ENCODE measurements at regions not wholly inside any gene's neighbourhood (a gene's known extent, or its start where the extent isn't known, plus 50 kb on each side); places are given as distances from the start of the nearest gene placed in this dataset.
A peak's percentile ranks its signal among the peaks of the same experiment; 100 is the strongest.

DNA sequence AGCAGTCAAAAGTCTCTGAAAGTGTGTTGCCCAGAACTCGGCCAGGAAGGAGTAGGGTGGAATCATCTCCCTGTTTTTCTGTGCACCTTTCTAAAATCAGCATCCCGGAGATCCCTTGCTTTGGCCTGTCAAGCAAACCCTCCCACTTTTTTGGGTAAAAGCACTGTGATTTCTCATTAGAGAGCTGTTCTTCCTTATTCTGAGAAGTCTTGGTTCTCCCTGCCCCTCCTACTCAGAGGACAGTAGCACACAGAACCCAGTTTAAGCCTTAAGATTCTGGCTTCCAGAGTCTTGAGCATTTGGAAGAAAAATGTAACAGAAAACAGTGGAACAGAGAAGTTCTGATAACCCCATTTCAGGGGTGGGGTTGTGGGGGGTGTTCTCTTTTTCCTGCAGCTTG is 52.6 kb upstream of the KATNAL1 start:
- DNase-seq = no peak

DNA sequence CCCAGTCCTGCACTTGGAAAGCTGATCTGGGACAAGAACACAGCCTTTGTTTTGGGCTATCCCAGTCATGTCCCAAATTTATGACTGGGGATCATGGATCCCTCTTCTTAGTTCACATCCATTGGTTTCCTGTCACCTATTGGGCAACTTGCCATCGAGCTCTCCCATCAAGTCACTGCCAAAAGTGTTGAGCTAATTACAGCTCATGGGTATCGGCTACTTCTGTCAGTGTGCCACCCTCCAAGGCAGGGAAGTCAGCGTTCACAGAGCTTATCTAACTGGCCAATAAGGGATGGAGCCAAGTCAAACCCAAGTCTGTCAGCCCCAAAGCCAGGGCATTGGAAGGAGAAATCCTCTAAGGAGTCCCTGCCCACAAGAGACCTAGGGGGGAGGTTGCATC is 53.2 kb upstream of the KATNAL1 start:
- DNase-seq = no peak

DNA sequence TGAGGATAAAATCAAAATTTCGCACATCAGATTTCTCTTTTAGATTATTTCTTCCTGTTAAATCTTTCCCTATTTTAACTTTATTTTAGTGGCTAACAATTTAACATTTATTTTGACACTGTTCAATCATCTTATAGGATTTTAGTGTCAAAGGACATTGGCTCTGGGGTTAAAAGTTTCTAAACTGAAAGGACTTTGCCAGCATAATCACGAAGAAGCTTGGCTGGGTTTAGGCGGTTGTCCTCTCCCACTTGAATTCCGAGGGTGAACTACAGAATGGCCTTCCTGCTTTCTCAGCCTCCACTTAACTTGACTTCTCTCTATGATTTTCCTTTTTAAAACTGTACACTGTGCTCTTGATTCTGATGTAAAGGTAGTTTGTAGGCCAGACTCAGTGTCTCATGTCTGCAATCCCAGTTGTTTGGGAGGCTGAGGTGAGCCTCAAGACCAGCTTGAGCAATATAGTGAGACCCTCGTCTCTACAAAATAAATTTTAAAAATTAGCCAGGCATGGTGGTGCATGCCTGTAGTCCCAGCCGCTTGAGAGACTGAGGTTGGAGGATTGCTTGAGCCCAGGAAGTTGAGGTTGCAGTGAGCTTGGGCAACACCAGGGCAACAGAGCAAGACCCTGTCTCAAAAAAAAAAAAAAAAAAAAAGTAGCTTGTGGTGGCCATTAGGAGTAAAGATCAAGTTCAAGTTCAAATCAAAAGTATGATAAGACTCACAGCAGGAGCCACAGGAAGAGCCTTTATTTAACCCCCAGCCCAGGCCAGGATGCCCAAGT is 54.8 kb upstream of the KATNAL1 start:
- no peak for DNase-seq

GRCh38 chr13:30362869-30363268 is 55.5 kb upstream of the KATNAL1 start:
- DNase-seq = no peak

DNA sequence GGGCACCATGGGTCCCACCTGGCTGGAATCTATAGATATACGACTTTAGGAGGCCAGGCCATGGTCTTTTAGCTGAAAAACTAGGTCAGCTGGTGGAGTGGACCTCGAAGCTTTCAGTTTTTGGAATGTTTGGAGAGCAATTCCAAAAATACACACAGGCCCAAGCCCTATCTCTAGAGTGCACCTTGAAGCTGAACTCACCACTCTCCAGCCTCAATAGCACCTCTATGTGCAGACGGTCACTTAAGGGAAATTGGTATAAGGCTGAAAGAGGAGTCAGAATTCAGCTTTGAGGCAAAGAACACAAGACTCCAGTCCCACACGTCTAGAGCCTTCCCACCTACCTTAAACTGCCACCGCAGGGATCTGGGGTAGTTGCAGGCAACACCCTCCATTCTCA is 56.4 kb upstream of the KATNAL1 start:
- no peak for DNase-seq

GRCh38 chr13:30364133-30364532 is 56.8 kb upstream of the KATNAL1 start:
- no peak for DNase-seq

DNA sequence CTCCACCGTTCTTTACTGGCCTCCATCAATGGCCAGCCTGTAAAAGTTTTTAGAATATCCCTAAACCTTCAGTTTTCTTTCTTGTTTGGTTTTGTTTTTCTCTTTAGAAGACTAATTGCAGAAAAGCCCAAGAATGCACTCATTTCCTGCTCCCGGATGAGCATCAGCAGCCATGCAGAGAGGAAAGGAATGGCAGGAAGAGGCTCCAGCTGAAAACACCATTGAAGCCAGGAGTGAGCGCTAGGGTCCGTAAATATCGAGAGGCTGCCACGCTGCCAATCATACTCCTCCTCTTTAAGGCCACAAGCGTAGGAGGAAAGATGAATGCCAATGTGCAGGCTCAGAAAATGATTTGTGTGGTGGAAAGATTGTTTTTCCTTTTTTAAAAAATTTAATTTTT is 57.4 kb upstream of the UBE2L5 start:
- DNase-seq = no peak

DNA sequence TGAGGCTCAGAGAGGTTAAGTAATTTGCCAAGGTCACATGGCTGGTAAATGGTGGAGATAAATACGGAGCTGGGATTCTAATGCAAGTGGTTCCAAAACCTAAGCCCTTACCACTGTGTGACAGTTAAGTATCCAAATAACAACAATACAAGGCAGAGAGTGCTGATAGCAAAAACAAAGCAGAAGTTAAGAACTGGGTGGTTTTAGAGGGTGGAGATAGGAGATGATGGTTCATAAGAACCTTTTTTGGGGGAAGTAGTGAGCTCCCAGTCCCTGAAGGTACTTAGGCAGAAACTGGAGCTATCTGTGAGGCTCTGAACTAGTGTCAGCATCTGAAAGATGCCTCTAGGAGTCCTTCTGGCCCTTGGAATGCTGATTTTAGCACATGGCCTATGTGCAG is 56.2 kb upstream of the UBE2L5 start:
- no peak for DNase-seq

GRCh38 chr13:30367296-30367695 is 55.0 kb upstream of the UBE2L5 start:
- no peak for DNase-seq

DNA sequence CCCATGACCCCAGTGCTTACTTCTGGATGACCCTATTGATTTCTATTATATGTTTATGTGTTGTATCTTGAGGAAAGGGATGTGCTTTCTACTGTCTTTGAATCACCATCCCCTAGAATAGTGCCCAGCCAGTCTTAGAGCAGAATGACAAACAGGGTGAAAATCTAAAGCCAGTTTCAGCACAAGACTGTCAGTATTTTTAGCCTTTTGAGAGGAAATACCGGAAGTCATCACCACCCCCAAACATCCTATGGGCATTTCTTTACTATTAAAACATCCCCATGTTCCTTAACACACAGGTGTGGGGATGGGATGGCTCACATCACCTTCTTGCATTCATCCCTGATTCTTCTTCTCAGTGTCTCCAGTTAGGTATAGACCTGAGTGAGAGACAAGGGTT is 52.1 kb upstream of the UBE2L5 start:
- no peak for DNase-seq

- no peak for DNase-seq
These were observed 51.3 kb upstream of the UBE2L5 start for GRCh38 chr13:30370916-30371521.

- DNase-seq = peak; percentile 48 to 93 (median 74)
These were observed 50.5 kb upstream of the UBE2L5 start for GRCh38 chr13:30371649-30372265.
